Amygdala (tissue), 56 donors: ENCODE measurements at regions not wholly inside any gene's neighbourhood (a gene's known extent, or its start where the extent isn't known, plus 50 kb on each side); places are given as distances from the start of the nearest gene placed in this dataset.
"Not testable (repeated sequence)": the region's sequence is repeated elsewhere in the genome, so short reads cannot be mapped to it uniquely, and the experiment has no call there.

Experiments used
- DNase-seq, 56 donors: peaks; one replicate each; lab custom pipeline; 2025; lab: John Stamatoyannopoulos, UW

GRCh38 chr2:187610450-187610849 is 56.2 kb upstream of the TFPI start:
- not testable (repeated sequence) for DNase-seq

GRCh38 chr2:187612857-187613256 is 58.6 kb upstream of the TFPI start:
- DNase-seq = no peak

GRCh38 chr2:187614756-187615155 is 60.5 kb upstream of the TFPI start:
- DNase-seq = no peak

DNA sequence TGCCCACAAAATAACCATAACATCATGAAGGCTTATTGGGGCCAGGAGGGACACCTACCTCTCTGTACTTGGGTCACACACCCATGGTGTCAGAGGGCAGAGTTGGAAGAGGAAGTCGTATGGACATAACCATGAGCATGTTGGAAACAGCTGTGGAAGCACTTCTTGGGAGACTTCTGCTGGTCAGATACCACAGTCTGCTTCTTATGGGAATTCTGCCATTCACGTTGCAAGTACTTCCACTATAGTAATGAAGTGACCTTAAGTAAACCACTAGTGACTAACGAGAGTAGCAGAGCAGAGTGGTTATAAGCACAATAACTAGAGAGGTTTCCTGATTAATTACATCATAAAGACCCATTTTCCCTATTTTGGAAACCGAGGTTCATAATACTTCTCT is 61.1 kb upstream of the TFPI start:
- no peak for DNase-seq

GRCh38 chr2:187615902-187616301 is 61.7 kb upstream of the TFPI start:
- DNase-seq = no peak

DNA sequence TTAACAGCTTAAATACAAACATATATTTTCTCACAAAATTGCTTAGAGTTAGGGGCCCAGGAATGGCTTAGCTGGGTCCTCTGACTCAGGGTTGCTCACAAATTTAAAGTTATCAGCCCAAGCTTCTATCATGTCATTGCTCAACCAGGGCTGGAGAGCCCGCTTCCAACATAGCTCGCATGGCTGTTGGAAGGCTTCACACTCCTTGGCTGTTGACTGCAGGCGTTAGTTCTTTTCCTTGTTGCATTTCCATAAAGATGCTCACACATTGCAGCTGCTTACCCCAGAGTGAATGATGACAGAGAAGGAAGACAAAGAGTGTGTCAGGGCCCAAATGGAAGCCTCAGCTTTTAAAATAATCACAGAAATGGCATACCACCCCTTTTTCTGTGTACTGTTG is 62.9 kb upstream of the TFPI start:
- no peak for DNase-seq

GRCh38 chr2:187617905-187618304 is 63.7 kb upstream of the TFPI start:
- no peak for DNase-seq

DNA sequence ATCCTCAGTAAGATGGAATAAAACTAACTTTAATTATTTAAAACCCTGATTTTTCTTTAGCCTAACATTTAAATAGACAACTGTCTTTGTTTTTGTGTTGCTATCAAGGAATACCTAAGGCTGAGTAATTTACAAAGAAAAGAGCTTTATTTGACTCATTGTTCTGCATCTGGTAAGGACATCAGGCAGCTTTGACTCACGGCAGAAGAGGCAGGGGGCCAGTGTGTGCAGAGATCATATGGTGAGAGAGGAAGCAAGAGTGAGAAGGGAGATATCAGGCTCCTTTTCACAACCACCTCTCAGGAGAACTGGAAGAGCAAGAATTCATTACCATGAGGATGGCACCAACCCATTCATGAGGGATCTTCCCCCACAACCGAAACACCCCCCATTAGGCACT is 64.6 kb upstream of the TFPI start:
- no peak for DNase-seq

DNA sequence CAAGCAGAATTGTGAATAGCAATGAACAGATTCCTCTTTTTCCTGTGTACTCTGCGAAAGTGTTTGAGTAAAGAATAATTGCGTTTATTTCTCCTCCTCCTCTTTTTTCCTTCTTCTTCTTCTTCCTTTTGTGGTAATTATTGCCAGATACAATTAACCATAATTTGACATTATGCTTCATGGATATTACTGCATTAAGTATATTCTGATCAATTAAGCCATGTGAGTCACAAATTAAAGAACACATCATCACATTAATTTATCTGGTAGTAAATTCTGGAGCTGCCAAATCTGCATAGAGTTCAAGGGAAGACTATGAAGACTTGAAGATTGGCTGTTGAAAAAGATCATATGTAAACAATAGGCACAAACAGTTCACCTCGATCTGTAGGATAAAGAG is 72.9 kb upstream of the TFPI start:
- no peak for DNase-seq

DNA sequence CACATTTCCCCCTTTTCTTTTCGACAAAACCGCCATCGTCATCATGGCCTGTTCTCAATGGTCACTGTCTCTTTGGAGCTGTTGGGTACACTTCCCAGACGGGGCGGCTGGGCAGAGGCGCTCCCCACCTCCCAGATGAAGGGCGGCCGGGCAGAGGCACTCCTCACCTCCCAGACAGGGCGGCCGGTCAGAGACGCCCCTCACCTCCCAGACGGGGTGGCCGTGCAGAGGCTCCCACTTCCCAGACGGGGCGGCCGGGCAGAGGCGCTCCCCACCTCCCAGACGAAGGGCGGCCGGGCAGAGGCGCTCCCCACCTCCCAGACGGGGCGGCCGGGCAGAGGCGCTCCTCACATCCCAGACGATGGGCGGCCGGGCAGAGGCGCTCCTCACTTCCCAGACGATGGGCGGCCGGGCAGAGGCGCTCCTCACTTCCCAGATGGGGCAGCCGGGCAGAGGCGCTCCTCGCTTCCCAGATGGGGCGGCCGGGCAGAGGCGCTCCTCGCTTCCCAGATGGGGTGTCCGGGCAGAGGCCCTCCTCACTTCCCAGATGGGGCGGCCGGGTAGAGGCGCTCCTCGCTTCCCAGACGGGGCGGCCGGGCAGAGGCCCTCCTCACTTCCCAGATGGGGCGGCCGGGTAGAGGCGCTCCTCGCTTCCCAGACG is 82.6 kb upstream of the TFPI start:
- DNase-seq = not testable (repeated sequence)

GRCh38 chr2:187637392-187637740 is 83.1 kb upstream of the TFPI start:
- DNase-seq = not testable (repeated sequence)

GRCh38 chr2:187637771-187638170 is 83.5 kb upstream of the TFPI start:
- DNase-seq = not testable (repeated sequence)

- no peak for DNase-seq
These were observed 84.6 kb upstream of the TFPI start for GRCh38 chr2:187638840-187639239.

DNA sequence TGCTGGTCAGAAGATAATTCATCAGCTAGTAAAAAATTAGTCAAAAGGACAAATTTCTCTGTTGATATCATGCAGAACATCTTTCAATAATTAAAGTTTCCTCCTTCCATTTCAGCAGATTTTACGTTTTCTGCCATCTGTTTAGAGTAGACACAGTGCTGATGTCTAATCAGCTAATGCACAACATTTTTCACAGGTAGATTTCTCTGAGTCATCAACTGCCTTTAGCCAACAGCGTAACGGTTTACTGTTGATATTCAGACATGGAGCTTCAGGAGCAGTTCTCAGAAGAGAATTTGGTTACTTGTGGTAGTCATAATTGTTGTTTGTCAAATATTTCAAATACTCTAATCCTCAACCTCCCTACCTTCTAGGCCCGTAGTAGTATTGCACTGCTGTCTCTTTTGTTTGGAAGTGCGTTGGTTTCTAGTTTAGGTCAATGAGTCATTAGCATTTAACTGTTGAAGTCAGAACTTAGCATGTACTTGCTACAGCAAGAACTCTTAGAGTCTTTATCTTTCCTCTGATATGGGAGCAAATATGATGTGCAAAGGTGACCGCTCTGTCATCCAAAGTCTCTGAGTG is 86.8 kb upstream of the TFPI start:
- DNase-seq = no peak

DNA sequence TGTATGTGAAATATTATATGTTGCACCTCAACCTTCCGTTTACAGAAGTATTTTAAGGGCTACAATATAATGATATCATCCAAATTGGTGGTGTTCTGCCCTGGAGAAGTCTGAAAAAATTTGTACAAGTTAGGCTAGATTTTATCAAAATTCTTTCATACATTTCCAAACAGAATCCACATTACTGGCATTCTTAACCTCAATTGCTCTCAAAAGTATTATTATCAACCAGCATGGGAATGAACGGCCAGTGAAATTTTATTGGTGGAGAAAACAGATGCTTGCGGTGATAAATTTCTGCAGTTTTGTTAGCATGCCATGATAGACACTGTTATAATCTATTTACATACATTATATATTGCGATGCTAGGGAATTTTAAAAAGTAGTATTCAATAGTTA is 88.3 kb upstream of the TFPI start:
- DNase-seq = no peak

DNA sequence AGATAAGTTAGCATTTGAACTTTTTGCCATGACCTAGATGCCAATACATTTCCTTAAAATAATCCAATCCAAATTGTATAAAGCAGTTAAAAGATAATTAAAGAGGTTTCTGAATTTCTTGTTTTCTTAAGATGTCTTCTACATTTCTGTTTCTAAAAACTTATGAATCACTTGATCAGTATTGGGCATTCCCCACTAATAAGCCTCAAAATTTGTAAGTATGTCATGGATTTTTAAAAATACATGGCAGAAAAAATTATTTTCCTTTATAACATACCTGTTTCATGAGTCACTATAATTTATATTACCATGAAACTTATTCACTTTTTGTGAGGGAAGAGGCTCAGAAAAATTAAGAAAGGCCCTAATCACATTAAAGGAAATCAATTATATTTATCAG is 90.3 kb upstream of the TFPI start:
- DNase-seq = no peak

- no peak for DNase-seq
These were observed 90.7 kb upstream of the TFPI start for GRCh38 chr2:187644981-187645380.

- DNase-seq = no peak
These were observed 92.3 kb upstream of the TFPI start for GRCh38 chr2:187646556-187646955.

DNA sequence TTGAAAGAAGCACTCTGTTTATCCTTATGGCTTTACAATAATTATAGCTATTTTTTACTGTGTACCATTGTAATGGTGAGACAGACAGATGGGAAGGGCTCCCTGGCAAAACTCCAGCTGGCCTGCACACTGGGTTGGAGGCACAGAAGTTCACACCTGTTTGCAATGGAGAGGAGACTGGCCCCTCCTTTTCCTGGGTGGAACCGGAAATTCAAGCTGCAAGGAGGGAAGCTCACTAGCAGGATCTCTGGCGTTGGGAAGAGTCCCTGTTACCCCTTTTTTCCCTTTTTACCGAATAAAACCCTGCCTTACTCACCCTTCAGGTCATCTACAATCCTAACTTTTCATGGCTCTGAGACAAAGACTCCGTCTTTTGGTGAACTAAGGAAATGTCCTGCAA is 100.3 kb upstream of the TFPI start:
- no peak for DNase-seq

DNA sequence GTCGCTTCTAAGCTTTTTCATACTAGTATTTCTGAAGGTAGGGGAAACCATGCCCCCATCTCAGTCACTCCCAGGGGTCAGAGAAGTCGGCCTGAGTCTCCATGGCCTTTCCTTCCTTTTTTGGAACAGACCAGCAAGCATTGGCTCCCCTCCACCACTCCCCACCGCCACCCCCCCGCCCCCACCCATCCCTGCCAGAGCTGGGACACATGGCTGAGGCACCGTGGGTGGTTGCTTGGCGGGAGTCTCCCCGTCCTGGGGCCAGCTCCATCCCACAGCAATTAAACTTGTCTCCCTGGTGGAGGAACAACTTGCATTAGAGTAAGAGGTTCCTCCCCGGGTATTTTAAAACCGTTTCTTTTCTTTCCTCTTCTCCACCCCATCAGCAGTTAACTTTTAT is 100.8 kb upstream of the TFPI start:
- DNase-seq = no peak

DNA sequence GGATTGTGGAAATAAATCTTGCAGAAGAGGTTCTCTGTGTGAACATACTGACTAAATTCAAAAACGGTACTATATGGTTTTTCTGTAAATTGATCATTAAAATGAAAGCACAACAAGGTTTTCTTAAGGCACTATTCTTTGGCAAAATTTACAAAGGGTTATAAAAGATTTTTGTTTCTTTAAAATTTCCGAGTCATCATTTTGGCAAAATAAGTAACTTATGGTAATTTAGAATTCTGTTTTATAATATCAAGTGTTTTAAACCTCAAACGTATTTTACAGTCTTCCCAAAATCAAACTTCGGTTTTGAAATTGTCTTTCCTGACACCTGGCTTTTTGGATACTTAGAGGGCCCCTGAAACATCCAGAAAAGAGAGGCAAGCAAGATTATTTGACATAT is 101.9 kb upstream of the TFPI start:
- no peak for DNase-seq

GRCh38 chr2:187658952-187659525 is 104.8 kb upstream of the TFPI start:
- DNase-seq = no peak

GRCh38 chr2:187676050-187676449 is 121.8 kb upstream of the TFPI start:
- not testable (repeated sequence) for DNase-seq
